ENCODE measurements at regions not wholly inside any gene's neighbourhood (a gene's known extent, or its start where the extent isn't known, plus 50 kb on each side); places are given as distances from the start of the nearest gene placed in this dataset.

DNA sequence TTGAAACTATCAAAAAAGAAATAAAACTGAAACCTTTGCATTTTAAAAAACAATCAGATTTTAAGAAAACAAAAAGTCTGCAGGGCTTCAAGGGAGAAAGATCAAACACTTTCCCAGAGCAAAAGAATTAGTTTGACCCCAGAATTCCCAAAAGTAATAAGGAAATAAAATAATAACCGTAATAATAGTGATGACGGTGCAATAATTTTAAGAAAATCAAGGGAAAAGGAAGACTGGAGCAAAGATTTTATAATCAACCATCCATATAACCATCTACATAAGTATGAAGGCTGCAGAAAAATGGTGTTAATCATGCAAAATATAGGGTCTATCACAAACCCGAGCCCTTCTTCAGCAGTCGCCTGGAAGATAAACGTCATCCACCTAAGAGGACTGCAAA, 634.8 kb downstream of the GALR1 start:
- Mint-ChIP-seq H3K27me3 (peaks cover 9% of the 10 kb centered on the region), H3K36me3 (no peaks in the 10 kb centered on the region), H3K4me1 (ENCODE audit: low read depth) (no peaks in the 10 kb centered on the region), H3K4me3 (no peak overlapping the region), H3K27ac (no peak overlapping the region), H3K9me3 (no peaks in the 10 kb centered on the region)
- POLR2A ChIA-PET: no interaction called here
- no peak for DNase-seq
- CTCF ChIA-PET: no interaction called here
- intact Hi-C loops (cut with micrococcal nuclease): no loop called here

DNA sequence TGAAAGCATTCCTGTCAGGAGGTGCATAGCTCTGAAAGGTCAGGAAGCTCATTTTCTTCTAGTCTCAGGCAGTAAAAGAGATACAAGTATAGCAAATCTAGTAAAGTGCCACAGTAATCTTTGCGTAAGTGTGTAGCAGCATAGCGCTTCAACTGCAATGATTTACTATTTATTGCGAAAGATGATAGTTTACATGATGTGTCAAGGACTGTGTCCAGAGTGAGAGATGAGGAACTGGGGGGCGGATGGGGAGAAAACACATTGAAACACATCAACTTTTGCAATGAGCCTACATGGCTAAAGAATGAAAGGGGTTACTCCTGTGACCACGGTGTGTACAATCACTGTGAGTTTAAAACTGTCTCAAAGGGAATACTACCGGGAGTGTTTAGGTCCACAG, 644.4 kb downstream of the GALR1 start:
- Mint-ChIP-seq H3K27me3 (peaks cover 23% of the 10 kb centered on the region), H3K36me3 (no peaks in the 10 kb centered on the region), H3K27ac (no peak overlapping the region), H3K9me3 (no peaks in the 10 kb centered on the region), H3K4me1 (ENCODE audit: low read depth) (no peaks in the 10 kb centered on the region), H3K4me3 (no peak overlapping the region)
- ChIA-PET POLR2A (no interaction called here), CTCF (no interaction called here)
- intact Hi-C loops (cut with micrococcal nuclease): no loop called here
- DNase-seq: no peak

DNA sequence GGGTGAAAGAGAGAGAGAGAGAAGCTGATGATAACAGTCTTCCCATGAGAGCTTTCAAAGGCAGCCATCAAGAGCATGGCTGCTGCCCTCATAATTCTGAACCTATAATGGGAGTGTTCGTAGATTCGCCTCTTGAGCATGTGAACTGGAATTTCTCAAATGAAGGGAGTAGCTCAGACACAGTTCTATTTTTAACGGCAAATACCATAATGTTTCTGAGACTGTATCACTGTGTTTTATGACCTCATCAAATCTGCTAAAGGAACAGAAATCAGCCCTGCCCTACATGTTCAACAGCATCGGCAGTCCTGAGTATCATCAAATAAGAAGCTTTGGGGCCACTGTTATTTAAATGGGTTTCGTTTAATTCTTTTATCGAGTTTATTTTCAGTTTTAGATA, 645.6 kb downstream of the GALR1 start:
- DNase-seq: no peak
- Mint-ChIP-seq H3K9me3 (no peaks in the 10 kb centered on the region), H3K4me1 (ENCODE audit: low read depth) (peaks cover 6% of the 10 kb centered on the region), H3K4me3 (no peak overlapping the region), H3K36me3 (no peaks in the 10 kb centered on the region), H3K27ac (no peak overlapping the region), H3K27me3 (peaks cover 25% of the 10 kb centered on the region)
- intact Hi-C loops (cut with micrococcal nuclease): no loop called here
- CTCF ChIA-PET: no interaction called here
- POLR2A ChIA-PET: no interaction called here

DNA sequence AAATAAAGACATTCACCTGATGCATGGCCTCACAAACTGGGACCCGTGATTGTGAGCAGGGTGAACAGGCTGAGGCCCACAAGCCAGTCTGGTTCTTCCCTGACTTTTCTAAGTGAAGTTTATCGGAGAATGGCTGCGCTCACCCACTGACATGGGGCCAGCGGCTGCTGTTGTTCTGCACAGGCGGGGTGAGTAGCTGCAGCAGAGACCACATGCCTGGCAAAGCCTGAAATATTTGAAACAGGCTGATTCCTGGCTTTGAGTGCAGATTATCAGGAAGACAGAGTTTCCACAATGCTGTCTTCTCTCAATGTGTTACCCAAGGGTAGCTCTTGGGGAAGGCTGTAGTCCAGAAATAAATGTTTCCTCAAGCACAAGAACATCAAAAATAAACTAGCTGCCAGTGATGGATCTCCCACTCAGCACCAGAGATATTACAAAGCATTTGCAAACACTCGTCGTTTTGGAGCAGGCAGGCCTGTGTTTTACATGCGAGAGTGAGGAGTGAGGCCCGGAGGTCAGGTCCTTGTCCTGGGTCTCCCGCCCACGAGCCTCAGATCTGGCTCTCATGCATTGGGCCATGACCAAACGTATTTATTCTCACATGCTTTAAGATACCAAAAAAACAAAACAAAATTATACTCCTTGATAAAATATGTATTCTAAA, 647.1 kb downstream of the GALR1 start:
- peaks cover 6% of the 10 kb centered on the region for H3K4me1 Mint-ChIP-seq (ENCODE audit: low read depth)

GRCh38 chr18:77897606-77898005, 648.0 kb downstream of the GALR1 start:
- intact Hi-C loops (cut with micrococcal nuclease): no loop called here

More for the DNA sequence above, 647.1 kb downstream of the GALR1 start:
- intact Hi-C loops (cut with micrococcal nuclease): no loop called here
- ChIA-PET POLR2A (no interaction called here), CTCF (no interaction called here)
- Mint-ChIP-seq H3K4me3 (no peak overlapping the region), H3K9me3 (no peaks in the 10 kb centered on the region), H3K27ac (no peak overlapping the region), H3K36me3 (no peaks in the 10 kb centered on the region), H3K27me3 (peaks cover 25% of the 10 kb centered on the region)
- DNase-seq: no peak

GRCh38 chr18:77899972-77900754, 650.5 kb downstream of the GALR1 start:
- CTCF ChIA-PET: interaction anchor here (1.0 to 1.3 kb wide), 7 partner anchors 9 to 245 kb away, joined by 3 to 6 read pairs (median 4); no protein-coding TSS in a partner anchor
- H3K27me3 Mint-ChIP-seq: peaks cover 24% of the 10 kb centered on the region
- POLR2A ChIA-PET: no interaction called here
- peak; percentile 68 for DNase-seq
- intact Hi-C loops (cut with micrococcal nuclease): loop anchor here (5.0 kb wide), 1 partner anchor 1087 kb away; no protein-coding TSS in a partner anchor
- no peaks in the 10 kb centered on the region for H3K9me3 Mint-ChIP-seq
- H3K4me3 Mint-ChIP-seq: peak overlapping the region; percentile 43
- H3K27ac Mint-ChIP-seq: no peak overlapping the region
- H3K4me1 Mint-ChIP-seq (ENCODE audit: low read depth): peaks cover 6% of the 10 kb centered on the region
- H3K36me3 Mint-ChIP-seq: no peaks in the 10 kb centered on the region

More at GRCh38 chr18:77897606-77898005, 648.0 kb downstream of the GALR1 start:
- H3K9me3 Mint-ChIP-seq: no peaks in the 10 kb centered on the region
- H3K36me3 Mint-ChIP-seq: no peaks in the 10 kb centered on the region
- no peak overlapping the region for H3K27ac Mint-ChIP-seq
- POLR2A ChIA-PET: no interaction called here
- H3K27me3 Mint-ChIP-seq: peaks cover 25% of the 10 kb centered on the region
- no peak for DNase-seq
- peaks cover 6% of the 10 kb centered on the region for H3K4me1 Mint-ChIP-seq (ENCODE audit: low read depth)
- no peak overlapping the region for H3K4me3 Mint-ChIP-seq
- CTCF ChIA-PET: no interaction called here

- H3K27me3 Mint-ChIP-seq: peaks cover 2% of the 10 kb centered on the region
- POLR2A ChIA-PET: no interaction called here
- H3K4me1 Mint-ChIP-seq (ENCODE audit: low read depth): peaks cover under 1% of the 10 kb centered on the region
- H3K36me3 Mint-ChIP-seq: no peaks in the 10 kb centered on the region
- DNase-seq: no peak
- intact Hi-C loops (cut with micrococcal nuclease): no loop called here
- no peaks in the 10 kb centered on the region for H3K9me3 Mint-ChIP-seq
- H3K4me3 Mint-ChIP-seq: no peak overlapping the region
- H3K27ac Mint-ChIP-seq: no peak overlapping the region
- CTCF ChIA-PET: no interaction called here
These were observed 655.4 kb downstream of the GALR1 start for GRCh38 chr18:77905011-77905410.

DNA sequence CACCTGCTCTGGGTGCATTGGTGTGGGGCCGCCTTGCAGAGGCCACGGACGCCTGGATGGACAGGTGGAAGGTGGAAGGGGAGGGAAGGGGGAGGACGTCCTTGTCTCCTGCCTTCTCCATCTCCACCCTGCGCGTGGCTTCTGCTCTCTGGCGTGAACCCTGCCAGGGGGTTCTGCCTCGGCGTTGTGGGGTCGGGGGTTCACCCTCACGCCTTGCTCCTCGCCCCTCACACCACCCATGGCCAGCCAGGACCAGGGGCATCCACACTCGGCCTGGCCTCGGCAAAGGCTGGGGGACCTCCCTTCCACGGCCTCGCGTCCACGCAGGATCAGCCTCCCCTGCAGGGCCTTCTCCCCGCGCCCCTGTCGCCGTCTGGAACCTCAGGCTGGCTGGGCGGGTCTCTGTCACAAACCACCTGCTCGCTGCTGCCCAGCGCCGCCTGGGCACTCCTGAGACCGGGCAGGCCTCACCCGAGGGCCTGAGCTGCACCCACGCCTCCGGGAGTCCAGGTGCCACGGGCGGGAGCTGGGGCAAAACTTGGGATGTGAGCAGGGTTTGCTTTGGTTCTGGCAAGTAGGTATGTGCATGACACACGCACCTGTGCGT, 655.9 kb downstream of the GALR1 start:
- Mint-ChIP-seq H3K4me3 (no peak overlapping the region), H3K9me3 (no peaks in the 10 kb centered on the region), H3K27ac (no peak overlapping the region), H3K4me1 (ENCODE audit: low read depth) (no peaks in the 10 kb centered on the region), H3K36me3 (no peaks in the 10 kb centered on the region), H3K27me3 (peaks cover 2% of the 10 kb centered on the region)
- ChIA-PET POLR2A (no interaction called here), CTCF (no interaction called here)
- no peak for DNase-seq
- intact Hi-C loops (cut with micrococcal nuclease): no loop called here

DNA sequence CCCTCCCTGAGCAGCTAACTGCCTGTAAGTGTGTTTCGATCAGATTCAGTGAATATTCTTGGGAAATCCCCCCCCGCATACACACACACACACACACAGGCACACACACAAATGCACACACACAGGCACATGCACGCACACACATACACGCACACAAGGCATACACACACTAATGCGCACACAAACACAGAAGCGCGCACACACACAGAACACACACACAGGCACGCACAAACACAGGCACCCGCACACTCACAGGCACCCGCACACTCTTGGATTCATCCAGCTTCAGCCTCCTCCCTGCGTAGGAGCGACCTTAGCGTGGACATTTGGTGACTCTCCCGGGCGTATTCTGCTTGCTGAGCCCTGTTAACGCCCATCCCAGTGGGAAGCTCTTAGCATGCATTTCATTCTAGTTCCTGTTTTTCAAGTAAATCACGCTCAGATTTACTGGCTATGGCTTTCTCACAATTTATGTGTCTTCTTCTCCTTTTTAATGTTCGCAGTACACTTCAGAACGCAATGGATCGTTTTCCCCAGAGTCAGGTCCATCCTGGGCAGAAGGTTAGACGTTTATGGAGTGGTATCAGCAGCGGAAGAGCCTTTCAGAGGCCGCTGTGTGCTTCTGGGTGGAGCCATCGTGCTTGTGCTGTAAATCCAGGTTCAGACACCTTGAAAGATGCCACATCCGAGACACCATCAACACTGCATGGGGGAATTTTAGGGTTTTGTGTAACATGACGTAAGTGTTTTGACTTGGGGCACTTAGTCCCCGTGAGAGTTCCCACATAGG, 656.6 kb downstream of the GALR1 start:
- Mint-ChIP-seq H3K27ac (no peak overlapping the region), H3K4me1 (ENCODE audit: low read depth) (no peaks in the 10 kb centered on the region), H3K9me3 (no peaks in the 10 kb centered on the region), H3K4me3 (no peak overlapping the region), H3K27me3 (peaks cover 2% of the 10 kb centered on the region), H3K36me3 (no peaks in the 10 kb centered on the region)
- ChIA-PET POLR2A (no interaction called here), CTCF (no interaction called here)
- intact Hi-C loops (cut with micrococcal nuclease): no loop called here
- DNase-seq: no peak

DNA sequence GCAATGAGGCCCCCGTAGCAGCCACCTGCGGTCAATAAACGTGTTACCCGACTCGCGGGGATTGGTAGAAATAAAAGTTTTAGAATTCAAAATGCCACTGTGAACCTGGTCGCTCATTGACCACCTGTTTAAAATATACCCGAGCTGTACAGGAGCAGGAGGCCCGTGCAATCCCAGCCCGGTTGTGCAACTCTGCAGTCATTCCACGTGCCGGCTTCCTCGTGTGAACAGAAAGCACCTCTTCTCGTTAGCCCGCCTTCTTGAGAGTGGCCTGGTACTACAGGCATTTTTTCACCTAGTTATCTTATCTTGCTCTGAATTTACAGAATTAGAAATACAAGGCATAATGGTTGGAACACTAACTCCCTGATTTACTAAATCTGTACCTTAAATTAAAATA, 660.7 kb downstream of the GALR1 start:
- POLR2A ChIA-PET: no interaction called here
- Mint-ChIP-seq H3K27me3 (no peaks in the 10 kb centered on the region), H3K4me1 (ENCODE audit: low read depth) (no peaks in the 10 kb centered on the region), H3K36me3 (no peaks in the 10 kb centered on the region), H3K27ac (no peak overlapping the region), H3K4me3 (no peak overlapping the region), H3K9me3 (no peaks in the 10 kb centered on the region)
- CTCF ChIA-PET: interaction anchor here (1.4 kb wide), 1 partner anchor 9 kb away, joined by 3 read pairs; no protein-coding TSS in a partner anchor
- intact Hi-C loops (cut with micrococcal nuclease): no loop called here
- no peak for DNase-seq

DNA sequence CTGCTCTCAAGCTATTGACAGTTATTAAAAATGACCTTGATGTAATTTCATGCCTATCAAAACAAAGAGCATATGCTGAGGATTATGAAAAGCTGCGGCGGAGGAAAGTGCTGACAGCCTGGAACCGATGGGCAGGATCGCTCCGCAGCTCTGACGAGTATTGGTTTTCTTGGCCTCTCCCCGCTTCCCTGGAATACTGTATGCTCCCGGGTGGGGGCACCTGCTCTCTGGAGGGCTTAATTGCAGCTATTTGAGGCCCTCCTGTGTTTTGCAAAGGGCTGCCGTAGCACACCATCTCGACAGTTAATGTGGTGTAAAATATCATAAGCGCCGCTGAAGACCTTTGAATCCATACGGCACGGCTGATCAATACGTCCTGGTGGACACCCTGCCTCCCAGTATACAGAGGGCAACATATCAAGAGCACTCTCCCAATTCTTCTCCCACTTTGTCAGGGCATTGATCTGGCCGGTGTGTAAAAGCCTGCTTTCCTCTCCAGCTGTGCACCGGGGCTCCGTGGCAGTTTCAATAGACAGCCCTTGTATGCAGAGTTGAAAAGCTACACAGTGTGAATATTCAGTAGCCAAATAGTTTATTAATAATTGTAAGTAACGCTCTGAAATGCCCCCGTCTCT, 662.4 kb downstream of the GALR1 start:
- intact Hi-C loops (cut with micrococcal nuclease): no loop called here
- Mint-ChIP-seq H3K27ac (no peak overlapping the region), H3K9me3 (no peaks in the 10 kb centered on the region), H3K4me3 (no peak overlapping the region), H3K36me3 (no peaks in the 10 kb centered on the region), H3K4me1 (ENCODE audit: low read depth) (no peaks in the 10 kb centered on the region), H3K27me3 (no peaks in the 10 kb centered on the region)
- DNase-seq: no peak
- POLR2A ChIA-PET: no interaction called here
- CTCF ChIA-PET: interaction anchor here (1.1 kb wide), 1 partner anchor 20 kb away, joined by 3 read pairs; no protein-coding TSS in a partner anchor

DNA sequence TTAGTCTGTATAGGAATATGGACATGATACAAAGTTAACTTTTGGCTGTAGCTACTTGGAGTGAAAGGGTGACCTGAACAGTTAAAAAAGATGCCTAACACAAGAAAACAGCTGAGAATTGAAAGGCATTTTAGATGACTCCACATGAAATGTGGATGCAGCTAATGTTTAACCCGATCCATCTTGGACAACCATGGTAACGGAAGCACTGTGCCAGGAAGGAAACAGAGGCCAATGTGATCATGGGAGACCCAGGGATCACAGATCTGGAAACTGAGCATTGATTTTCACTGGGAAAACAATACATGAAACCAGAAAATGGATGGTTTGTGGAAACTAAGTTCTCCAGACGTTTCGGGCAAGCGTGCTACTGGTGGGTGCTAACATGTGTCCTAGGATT, 669.1 kb downstream of the GALR1 start:
- no peaks in the 10 kb centered on the region for H3K27me3 Mint-ChIP-seq
- H3K4me1 Mint-ChIP-seq (ENCODE audit: low read depth): no peaks in the 10 kb centered on the region

More for the DNA sequence above, 669.1 kb downstream of the GALR1 start:
- POLR2A ChIA-PET: no interaction called here
- no peak overlapping the region for H3K27ac Mint-ChIP-seq
- no peaks in the 10 kb centered on the region for H3K36me3 Mint-ChIP-seq
- CTCF ChIA-PET: interaction anchor here (1.2 kb wide), 1 partner anchor 9 kb away, joined by 3 read pairs; no protein-coding TSS in a partner anchor
- intact Hi-C loops (cut with micrococcal nuclease): no loop called here
- H3K9me3 Mint-ChIP-seq: no peaks in the 10 kb centered on the region
- H3K4me3 Mint-ChIP-seq: no peak overlapping the region
- DNase-seq: no peak
